A549 (cell line): ENCODE measurements at regions not wholly inside any gene's neighbourhood (a gene's known extent, or its start where the extent isn't known, plus 50 kb on each side); places are given as distances from the start of the nearest gene placed in this dataset.

Experiments
- ATAC-seq, 2 experiments: fragments of 200-7000 bp in 1 of 2; fragments of >200 bp in 1 of 2; cut with Nextera tagmentation in 1 of 2; cut with Tn5 transposase in 1 of 2; 3 replicates each; pipeline versions ENCODE4 v1.8.0 to v1.9.1; 2018 to 2020; ENCODE audit warnings: mild to moderate bottlenecking in 1 of 2, moderate library complexity in 1 of 2
- CTCF ChIA-PET: fragments of 300-600 bp; sonication (Branson Sonifier 250); formaldehyde crosslinking; extraction: SDS; loops from one replicate; lab custom pipeline; 2021; ENCODE audit warnings: antibody characterized with exemption, inconsistent platforms; lab: Yijun Ruan, JAX
- POLR2A ChIA-PET: fragments of 350-600 bp; formaldehyde crosslinking; extraction: SDS; loops from one replicate; lab custom pipeline; 2021; ENCODE audit warnings: antibody characterized with exemption, inconsistent platforms; lab: Yijun Ruan, JAX
- DNase-seq, 2 experiments: peaks; one replicate each; pipeline versions ENCODE4 v3.0.0 to v3.0.0-alpha.2; 2011 to 2016; ENCODE audit warnings: low read depth in 1 of 2, low spot score in 1 of 2
- FAIRE-seq: peaks from 2 replicates; lab custom pipeline; 2011; peaks lifted over from hg19 to GRCh38; lab: Jason Lieb, UNC
- H3K27ac ChIP-seq, 2 experiments: fragments of >200 bp; sonication (Bioruptor Twin); formaldehyde crosslinking; 3 replicates each; pipeline ENCODE4 v1.5.1; 2016 to 2017
- H3K4me1 ChIP-seq: fragments of >200 bp; sonication (Bioruptor Twin); formaldehyde crosslinking; 3 replicates; pipeline ENCODE4 v1.6.1; 2016
- H3K4me2 ChIP-seq: fragments of >200 bp; sonication (Bioruptor Twin); formaldehyde crosslinking; 3 replicates; pipeline ENCODE4 v1.6.1; 2016
- H3K4me3 ChIP-seq: fragments of >200 bp; sonication (Bioruptor Twin); formaldehyde crosslinking; 3 replicates; pipeline ENCODE4 v1.5.1; 2016
- H3K9me3 ChIP-seq: fragments of >200 bp; sonication (Bioruptor Twin); formaldehyde crosslinking; 3 replicates; pipeline ENCODE4 v1.6.1; 2016
- EHMT2 ChIP-seq: fragments of 200-600 bp; sonication (generic); IDR thresholded peaks from 2 replicates; pipeline ENCODE4 v1.6.1; 2016; ENCODE audit warnings: antibody characterized with exemption, low read depth, mild to moderate bottlenecking, moderate library complexity
- FOSB ChIP-seq: fragments of 250-450 bp; sonication (Bioruptor Pico); IDR thresholded peaks from 2 replicates; pipeline ENCODE4 v1.5.0; 2020; ENCODE audit warnings: mild to moderate bottlenecking, moderate library complexity
- FOSL2 ChIP-seq, 2 experiments: fragments of 450-650 bp in 1 of 2; fragments of >200 bp in 1 of 2; sonication (Bioruptor Twin) in 1 of 2; formaldehyde crosslinking; IDR thresholded peaks; 2 replicates each; pipeline versions ENCODE4 v1.5.0 to v1.6.1; 2016 to 2020; ENCODE audit warnings: mild to moderate bottlenecking in 1 of 2, moderate library complexity in 1 of 2
- GATA3 ChIP-seq: IDR thresholded peaks from 2 replicates; pipeline ENCODE4 v1.6.1; 2012; ENCODE audit warnings: borderline replicate concordance
- HDAC2 ChIP-seq: fragments of 200-600 bp; sonication (generic); IDR thresholded peaks from 2 replicates; pipeline ENCODE4 v1.6.1; 2016
- HOXB13 ChIP-seq: fragments of 250-450 bp; sonication (Bioruptor Pico); IDR thresholded peaks from 2 replicates; pipeline ENCODE4 v1.5.0; 2020; ENCODE audit warnings: low read depth, mild to moderate bottlenecking, moderate library complexity
- HOXB5 ChIP-seq: fragments of 250-450 bp; sonication (Bioruptor Pico); IDR thresholded peaks from 2 replicates; pipeline ENCODE4 v1.5.0; 2020; ENCODE audit warnings: mild to moderate bottlenecking, moderate library complexity
- JUN ChIP-seq, 2 experiments: fragments of >200 bp; sonication (Bioruptor Twin); formaldehyde crosslinking; IDR thresholded peaks; 2 replicates in 1 of 2; 3 replicates in 1 of 2; pipeline ENCODE4 v1.6.1; 2016 to 2017
- JUNB ChIP-seq: fragments of >200 bp; sonication (Bioruptor Twin); formaldehyde crosslinking; IDR thresholded peaks from 2 replicates; pipeline ENCODE4 v1.6.1; 2016
- KDM1A ChIP-seq: fragments of 200-600 bp; sonication (generic); IDR thresholded peaks from 2 replicates; pipeline ENCODE4 v1.6.1; 2016; ENCODE audit warnings: low read depth, mild to moderate bottlenecking
- KDM5A ChIP-seq: fragments of 200-600 bp; sonication (generic); IDR thresholded peaks from 2 replicates; pipeline ENCODE4 v1.6.1; 2016; ENCODE audit warnings: antibody characterized with exemption, mild to moderate bottlenecking
- MAFK ChIP-seq: fragments of 450-650 bp; IDR thresholded peaks from 2 replicates; pipeline ENCODE4 v1.6.1; 2014; ENCODE audit not compliant: partially characterized antibody
- MYC ChIP-seq: IDR thresholded peaks from 2 replicates; pipeline ENCODE4 v1.6.1; 2012; ENCODE audit warnings: mild to moderate bottlenecking, inconsistent platforms, low read length, improper control_type of control experiment, borderline replicate concordance
- NFE2L2 ChIP-seq: fragments of 150-350 bp; conservative IDR thresholded peaks from 2 replicates; pipeline ENCODE4 v1.6.1; 2014; ENCODE audit warnings: low read length
- RARB ChIP-seq: fragments of 250-450 bp; sonication (Bioruptor Pico); IDR thresholded peaks from 2 replicates; pipeline ENCODE4 v1.8.0; 2021; ENCODE audit warnings: mild to moderate bottlenecking, moderate library complexity
- RCOR1 ChIP-seq: fragments of 150-350 bp; IDR thresholded peaks from 2 replicates; pipeline ENCODE4 v1.6.1; 2014; ENCODE audit warnings: antibody characterized with exemption, low read length, low read depth
- RFX5 ChIP-seq: fragments of 450-650 bp; IDR thresholded peaks from 2 replicates; pipeline ENCODE4 v1.7.1; 2014; ENCODE audit warnings: antibody characterized with exemption, mild to moderate bottlenecking, moderate library complexity
- SREBF2 ChIP-seq: fragments of 450-650 bp; IDR thresholded peaks from 2 replicates; pipeline ENCODE4 v1.6.1; 2014; ENCODE audit warnings: mild to moderate bottlenecking, moderate library complexity
- TP53 ChIP-seq: fragments of 250-450 bp; sonication (Bioruptor Pico); IDR thresholded peaks from 2 replicates; pipeline ENCODE4 v1.5.0; 2021; ENCODE audit warnings: mild to moderate bottlenecking, moderate library complexity
- ZC3H11A ChIP-seq: fragments of 450-650 bp; IDR thresholded peaks from 2 replicates; pipeline ENCODE4 v1.6.1; 2014; ENCODE audit warnings: antibody characterized with exemption, mild to moderate bottlenecking
- ZNF302 ChIP-seq: fragments of 250-450 bp; sonication (Bioruptor Pico); IDR thresholded peaks from 2 replicates; pipeline ENCODE4 v1.9.0; 2021; ENCODE audit warnings: inconsistent platforms, mild to moderate bottlenecking, moderate library complexity
- ZSCAN20 ChIP-seq: fragments of 250-450 bp; sonication (Bioruptor Pico); IDR thresholded peaks from 2 replicates; pipeline ENCODE4 v1.8.0; 2022; ENCODE audit warnings: mild to moderate bottlenecking, moderate library complexity
- WGBS: methylation state at CpG from one replicate; pipeline ENCODE4 v1.1.6; 2017; ENCODE audit errors: missing lambda C conversion rate; 5-methylcytosine and 5-hydroxymethylcytosine counted together
- TF ChIP-seq, protein P1 (sequence below): fragments of 150-350 bp; IDR thresholded peaks from 2 replicates; pipeline ENCODE4 v1.6.1; 2014; ENCODE audit warnings: low read depth, mild to moderate bottlenecking, low read length
- TF ChIP-seq, protein P2 (sequence below): fragments of >200 bp; sonication (Bioruptor Twin); formaldehyde crosslinking; IDR thresholded peaks from 2 replicates; pipeline ENCODE4 v1.6.1; 2016
- TF ChIP-seq, protein P3 (sequence below): fragments of 250-450 bp; sonication (Bioruptor Pico); IDR thresholded peaks from 2 replicates; pipeline ENCODE4 v1.5.0; 2021; ENCODE audit warnings: mild to moderate bottlenecking, moderate library complexity, borderline replicate concordance
- TF ChIP-seq, protein P4 (sequence below): fragments of 200-600 bp; sonication (generic); IDR thresholded peaks from 2 replicates; pipeline ENCODE4 v1.6.1; 2016; ENCODE audit warnings: antibody characterized with exemption, mild to moderate bottlenecking, moderate library complexity
- TF ChIP-seq, protein P5 (sequence below): IDR thresholded peaks from 2 replicates; pipeline ENCODE4 v1.6.1; 2012; ENCODE audit warnings: low read depth, borderline replicate concordance
- TF ChIP-seq, protein P6 (sequence below): fragments of 250-450 bp; sonication (Bioruptor Pico); IDR thresholded peaks from 2 replicates; pipeline ENCODE4 v1.5.0; 2020; ENCODE audit warnings: low read depth, mild to moderate bottlenecking, moderate library complexity

DNA sequence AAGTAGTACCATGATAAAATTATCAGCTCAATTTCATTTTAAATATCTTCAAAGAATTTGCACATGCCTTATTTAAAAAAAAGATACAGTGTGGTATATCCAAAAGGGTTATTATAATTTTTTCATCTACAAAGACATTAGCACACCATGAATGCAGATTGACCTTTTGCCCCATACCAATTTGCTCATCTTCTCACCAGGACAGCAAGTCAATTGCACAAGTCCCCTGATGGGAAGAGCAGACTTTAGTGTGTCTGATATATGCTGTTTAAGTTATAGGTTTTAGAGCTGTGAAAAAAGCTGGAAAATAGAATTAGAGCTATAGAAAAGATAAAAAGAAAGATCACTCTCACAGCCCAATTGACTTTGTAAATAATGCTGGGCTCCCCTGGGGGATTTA is 325.8 kb upstream of the CDH6 start:
- no peak overlapping the region for H3K27ac ChIP-seq
- no peak for TF ChIP-seq ZNF302 (CRISPR knock-in tag)
- TF ChIP-seq SREBF2: no peak
- TF ChIP-seq HDAC2: no peak
- no peak for TF ChIP-seq TP53 (CRISPR knock-in tag)
- no peak for TF ChIP-seq HOXB5
- no peak for TF ChIP-seq HOXB13 (CRISPR knock-in tag)
- no peak for TF ChIP-seq GATA3
- TF ChIP-seq FOSB (CRISPR knock-in tag): no peak
- TF ChIP-seq, protein P1, sequence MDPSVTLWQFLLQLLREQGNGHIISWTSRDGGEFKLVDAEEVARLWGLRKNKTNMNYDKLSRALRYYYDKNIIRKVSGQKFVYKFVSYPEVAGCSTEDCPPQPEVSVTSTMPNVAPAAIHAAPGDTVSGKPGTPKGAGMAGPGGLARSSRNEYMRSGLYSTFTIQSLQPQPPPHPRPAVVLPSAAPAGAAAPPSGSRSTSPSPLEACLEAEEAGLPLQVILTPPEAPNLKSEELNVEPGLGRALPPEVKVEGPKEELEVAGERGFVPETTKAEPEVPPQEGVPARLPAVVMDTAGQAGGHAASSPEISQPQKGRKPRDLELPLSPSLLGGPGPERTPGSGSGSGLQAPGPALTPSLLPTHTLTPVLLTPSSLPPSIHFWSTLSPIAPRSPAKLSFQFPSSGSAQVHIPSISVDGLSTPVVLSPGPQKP: no peak
- no peak for TF ChIP-seq ZC3H11A
- no peak for TF ChIP-seq JUN (IDR thresholded peaks at IDR 0.05)
- TF ChIP-seq, protein P2, sequence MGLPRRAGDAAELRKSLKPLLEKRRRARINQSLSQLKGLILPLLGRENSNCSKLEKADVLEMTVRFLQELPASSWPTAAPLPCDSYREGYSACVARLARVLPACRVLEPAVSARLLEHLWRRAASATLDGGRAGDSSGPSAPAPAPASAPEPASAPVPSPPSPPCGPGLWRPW: no peak
- no peak for TF ChIP-seq MYC
- TF ChIP-seq JUNB: no peak
- no peak for TF ChIP-seq RFX5
- no peak for TF ChIP-seq KDM5A
- TF ChIP-seq RCOR1: no peak
- TF ChIP-seq, protein P3, sequence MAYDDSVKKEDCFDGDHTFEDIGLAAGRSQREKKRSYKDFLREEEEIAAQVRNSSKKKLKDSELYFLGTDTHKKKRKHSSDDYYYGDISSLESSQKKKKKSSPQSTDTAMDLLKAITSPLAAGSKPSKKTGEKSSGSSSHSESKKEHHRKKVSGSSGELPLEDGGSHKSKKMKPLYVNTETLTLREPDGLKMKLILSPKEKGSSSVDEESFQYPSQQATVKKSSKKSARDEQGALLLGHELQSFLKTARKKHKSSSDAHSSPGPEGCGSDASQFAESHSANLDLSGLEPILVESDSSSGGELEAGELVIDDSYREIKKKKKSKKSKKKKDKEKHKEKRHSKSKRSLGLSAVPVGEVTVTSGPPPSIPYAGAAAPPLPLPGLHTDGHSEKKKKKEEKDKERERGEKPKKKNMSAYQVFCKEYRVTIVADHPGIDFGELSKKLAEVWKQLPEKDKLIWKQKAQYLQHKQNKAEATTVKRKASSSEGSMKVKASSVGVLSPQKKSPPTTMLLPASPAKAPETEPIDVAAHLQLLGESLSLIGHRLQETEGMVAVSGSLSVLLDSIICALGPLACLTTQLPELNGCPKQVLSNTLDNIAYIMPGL (CRISPR knock-in tag): no peak
- TF ChIP-seq NFE2L2: no peak
- TF ChIP-seq, all 56 proteins: peak for 0
- no peaks in the 10 kb centered on the region for H3K4me1 ChIP-seq
- H3K9me3 ChIP-seq: no peaks in the 10 kb centered on the region
- FAIRE-seq (no peak), DNase-seq (no peak), ATAC-seq (no peak)
- CTCF ChIA-PET: no interaction called here
- no peak overlapping the region for H3K4me3 ChIP-seq
- POLR2A ChIA-PET: no interaction called here
- no peak overlapping the region for H3K4me2 ChIP-seq

DNA sequence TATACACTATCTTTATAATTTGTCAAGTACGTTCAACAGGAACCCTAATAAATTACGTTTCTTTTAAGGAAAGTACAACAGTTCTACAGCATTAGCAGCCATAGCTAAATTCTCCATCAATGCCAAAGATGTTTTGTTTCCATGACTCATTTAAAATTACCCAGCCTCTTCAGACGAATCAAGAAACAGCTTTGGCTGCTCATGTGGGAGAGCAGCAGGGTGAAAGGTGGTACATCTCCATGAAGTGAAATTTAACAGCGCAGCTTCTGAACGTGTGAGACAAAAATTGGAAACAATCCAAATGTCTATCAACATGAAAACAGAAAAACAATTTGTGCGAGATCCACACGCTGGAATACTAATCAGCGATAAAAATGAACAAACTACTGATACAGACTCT is 327.3 kb upstream of the CDH6 start:
- CTCF ChIA-PET: no interaction called here
- POLR2A ChIA-PET: no interaction called here

More for the DNA sequence above, 327.3 kb upstream of the CDH6 start:
- FAIRE-seq (no peak), DNase-seq (no peak), ATAC-seq (no peak)
- TF ChIP-seq MAFK: no peak
- TF ChIP-seq FOSB (CRISPR knock-in tag): no peak
- no peak for TF ChIP-seq ZSCAN20 (CRISPR knock-in tag)
- no peak for TF ChIP-seq FOSL2 (IDR thresholded peaks at IDR 0.05)
- no peak for TF ChIP-seq FOSL2 (CRISPR knock-in tag; IDR thresholded peaks at IDR 0.05)
- TF ChIP-seq, protein P4, sequence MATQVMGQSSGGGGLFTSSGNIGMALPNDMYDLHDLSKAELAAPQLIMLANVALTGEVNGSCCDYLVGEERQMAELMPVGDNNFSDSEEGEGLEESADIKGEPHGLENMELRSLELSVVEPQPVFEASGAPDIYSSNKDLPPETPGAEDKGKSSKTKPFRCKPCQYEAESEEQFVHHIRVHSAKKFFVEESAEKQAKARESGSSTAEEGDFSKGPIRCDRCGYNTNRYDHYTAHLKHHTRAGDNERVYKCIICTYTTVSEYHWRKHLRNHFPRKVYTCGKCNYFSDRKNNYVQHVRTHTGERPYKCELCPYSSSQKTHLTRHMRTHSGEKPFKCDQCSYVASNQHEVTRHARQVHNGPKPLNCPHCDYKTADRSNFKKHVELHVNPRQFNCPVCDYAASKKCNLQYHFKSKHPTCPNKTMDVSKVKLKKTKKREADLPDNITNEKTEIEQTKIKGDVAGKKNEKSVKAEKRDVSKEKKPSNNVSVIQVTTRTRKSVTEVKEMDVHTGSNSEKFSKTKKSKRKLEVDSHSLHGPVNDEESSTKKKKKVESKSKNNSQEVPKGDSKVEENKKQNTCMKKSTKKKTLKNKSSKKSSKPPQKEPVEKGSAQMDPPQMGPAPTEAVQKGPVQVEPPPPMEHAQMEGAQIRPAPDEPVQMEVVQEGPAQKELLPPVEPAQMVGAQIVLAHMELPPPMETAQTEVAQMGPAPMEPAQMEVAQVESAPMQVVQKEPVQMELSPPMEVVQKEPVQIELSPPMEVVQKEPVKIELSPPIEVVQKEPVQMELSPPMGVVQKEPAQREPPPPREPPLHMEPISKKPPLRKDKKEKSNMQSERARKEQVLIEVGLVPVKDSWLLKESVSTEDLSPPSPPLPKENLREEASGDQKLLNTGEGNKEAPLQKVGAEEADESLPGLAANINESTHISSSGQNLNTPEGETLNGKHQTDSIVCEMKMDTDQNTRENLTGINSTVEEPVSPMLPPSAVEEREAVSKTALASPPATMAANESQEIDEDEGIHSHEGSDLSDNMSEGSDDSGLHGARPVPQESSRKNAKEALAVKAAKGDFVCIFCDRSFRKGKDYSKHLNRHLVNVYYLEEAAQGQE: no peak
- no peak for TF ChIP-seq HOXB5
- no peak for TF ChIP-seq RCOR1
- TF ChIP-seq, protein P5, sequence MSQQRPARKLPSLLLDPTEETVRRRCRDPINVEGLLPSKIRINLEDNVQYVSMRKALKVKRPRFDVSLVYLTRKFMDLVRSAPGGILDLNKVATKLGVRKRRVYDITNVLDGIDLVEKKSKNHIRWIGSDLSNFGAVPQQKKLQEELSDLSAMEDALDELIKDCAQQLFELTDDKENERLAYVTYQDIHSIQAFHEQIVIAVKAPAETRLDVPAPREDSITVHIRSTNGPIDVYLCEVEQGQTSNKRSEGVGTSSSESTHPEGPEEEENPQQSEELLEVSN: no peak
- TF ChIP-seq, protein P6, sequence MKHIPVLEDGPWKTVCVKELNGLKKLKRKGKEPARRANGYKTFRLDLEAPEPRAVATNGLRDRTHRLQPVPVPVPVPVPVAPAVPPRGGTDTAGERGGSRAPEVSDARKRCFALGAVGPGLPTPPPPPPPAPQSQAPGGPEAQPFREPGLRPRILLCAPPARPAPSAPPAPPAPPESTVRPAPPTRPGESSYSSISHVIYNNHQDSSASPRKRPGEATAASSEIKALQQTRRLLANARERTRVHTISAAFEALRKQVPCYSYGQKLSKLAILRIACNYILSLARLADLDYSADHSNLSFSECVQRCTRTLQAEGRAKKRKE (CRISPR knock-in tag): no peak
- TF ChIP-seq KDM1A: no peak
- no peak for TF ChIP-seq RARB
- TF ChIP-seq EHMT2: no peak
- 55% methylated on average over 8 of the region's 8 CpGs for WGBS
- H3K4me3 ChIP-seq: no peak overlapping the region
- no peak overlapping the region for H3K4me2 ChIP-seq
- H3K9me3 ChIP-seq: no peaks in the 10 kb centered on the region
- H3K4me1 ChIP-seq: no peaks in the 10 kb centered on the region
- H3K27ac ChIP-seq: no peak overlapping the region
